Lower lobe of right lung (tissue), 2 donors: ENCODE measurements at regions not wholly inside any gene's neighbourhood (a gene's known extent, or its start where the extent isn't known, plus 50 kb on each side); places are given as distances from the start of the nearest gene placed in this dataset.

Experiments
- ATAC-seq, 2 donors: fragments of 200-7000 bp; cut with Tn5 transposase; one replicate each; pipeline ENCODE4 v1.9.1; 2020 to 2022; ENCODE audit warnings: mild to moderate bottlenecking in 2 of 2, moderate library complexity in 2 of 2
- DNase-seq: peaks from one replicate; pipeline ENCODE4 v3.0.0-alpha.2; 2020
- H3K27ac ChIP-seq: fragments of 200-600 bp; one replicate; pipeline ENCODE4 v1.8.0; 2022
- H3K27me3 ChIP-seq: fragments of 200-600 bp; one replicate; pipeline ENCODE4 v1.8.0; 2022; ENCODE audit warnings: low read depth
- H3K36me3 ChIP-seq: fragments of 200-600 bp; one replicate; pipeline ENCODE4 v1.8.0; 2022; ENCODE audit warnings: mild to moderate bottlenecking
- H3K4me1 ChIP-seq: fragments of 200-600 bp; one replicate; pipeline ENCODE4 v1.8.0; 2022
- H3K4me3 ChIP-seq: fragments of 200-600 bp; one replicate; pipeline ENCODE4 v1.8.0; 2022; ENCODE audit warnings: mild to moderate bottlenecking
- H3K9me3 ChIP-seq: fragments of 200-600 bp; one replicate; pipeline ENCODE4 v1.8.0; 2022
- intact Hi-C: fragments of 100-400 bp; cut with DNase I; formaldehyde crosslinking; loops from one replicate; pipeline ENCODE4 v1.11.0; 2022
- TF ChIP-seq, protein P1 (sequence below): fragments of 200-600 bp; IDR thresholded peaks from one replicate; pipeline ENCODE4 v1.8.0; 2022; ENCODE audit warnings: antibody characterized with exemption, mild to moderate bottlenecking
- donor health status: DM: no; HTN: yes; CAD: no; lungs with severe emphysema.

DNA sequence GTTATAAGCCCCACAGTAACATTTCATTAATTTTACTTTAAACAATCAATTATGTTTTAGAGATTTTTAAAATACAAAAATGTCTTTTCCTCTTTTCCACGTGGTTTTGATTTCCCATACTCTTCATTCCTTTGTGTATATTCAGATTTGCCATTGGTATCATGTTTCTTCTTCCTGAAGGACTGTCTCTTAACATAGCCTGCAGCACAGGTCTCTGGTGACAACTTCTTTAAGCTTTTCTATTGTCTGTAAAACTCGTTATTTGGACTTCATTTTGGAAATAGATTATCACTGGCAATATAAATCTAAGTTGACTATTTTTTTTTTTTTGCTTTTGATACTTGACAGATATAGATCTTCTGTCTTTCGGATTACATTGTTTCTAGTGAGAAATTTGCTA is 115.2 kb upstream of the KLHL29 start:
- H3K27me3 ChIP-seq: peaks cover 5% of the 10 kb centered on the region
- intact Hi-C loops: no loop called here
- H3K27ac ChIP-seq: no peak overlapping the region
- no peak overlapping the region for H3K4me3 ChIP-seq
- H3K36me3 ChIP-seq: no peaks in the 10 kb centered on the region
- no peak for DNase-seq
- ATAC-seq: no peak
- no peaks in the 10 kb centered on the region for H3K9me3 ChIP-seq
- TF ChIP-seq, protein P1, sequence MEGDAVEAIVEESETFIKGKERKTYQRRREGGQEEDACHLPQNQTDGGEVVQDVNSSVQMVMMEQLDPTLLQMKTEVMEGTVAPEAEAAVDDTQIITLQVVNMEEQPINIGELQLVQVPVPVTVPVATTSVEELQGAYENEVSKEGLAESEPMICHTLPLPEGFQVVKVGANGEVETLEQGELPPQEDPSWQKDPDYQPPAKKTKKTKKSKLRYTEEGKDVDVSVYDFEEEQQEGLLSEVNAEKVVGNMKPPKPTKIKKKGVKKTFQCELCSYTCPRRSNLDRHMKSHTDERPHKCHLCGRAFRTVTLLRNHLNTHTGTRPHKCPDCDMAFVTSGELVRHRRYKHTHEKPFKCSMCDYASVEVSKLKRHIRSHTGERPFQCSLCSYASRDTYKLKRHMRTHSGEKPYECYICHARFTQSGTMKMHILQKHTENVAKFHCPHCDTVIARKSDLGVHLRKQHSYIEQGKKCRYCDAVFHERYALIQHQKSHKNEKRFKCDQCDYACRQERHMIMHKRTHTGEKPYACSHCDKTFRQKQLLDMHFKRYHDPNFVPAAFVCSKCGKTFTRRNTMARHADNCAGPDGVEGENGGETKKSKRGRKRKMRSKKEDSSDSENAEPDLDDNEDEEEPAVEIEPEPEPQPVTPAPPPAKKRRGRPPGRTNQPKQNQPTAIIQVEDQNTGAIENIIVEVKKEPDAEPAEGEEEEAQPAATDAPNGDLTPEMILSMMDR: no peak
- no peaks in the 10 kb centered on the region for H3K4me1 ChIP-seq

- no peak for DNase-seq
- H3K27me3 ChIP-seq: peaks cover 5% of the 10 kb centered on the region
- intact Hi-C loops: no loop called here
- H3K36me3 ChIP-seq: no peaks in the 10 kb centered on the region
- no peak for ATAC-seq
- H3K9me3 ChIP-seq: no peaks in the 10 kb centered on the region
- no peaks in the 10 kb centered on the region for H3K4me1 ChIP-seq
- TF ChIP-seq, protein P1: no peak
- no peak overlapping the region for H3K27ac ChIP-seq
- H3K4me3 ChIP-seq: no peak overlapping the region
These were observed 114.2 kb upstream of the KLHL29 start for GRCh38 chr2:23270810-23271209.

GRCh38 chr2:23271230-23271629 is 113.7 kb upstream of the KLHL29 start:
- Histone ChIP-seq H3K4me1 (no peaks in the 10 kb centered on the region), H3K4me3 (no peak overlapping the region), H3K36me3 (no peaks in the 10 kb centered on the region), H3K27ac (no peak overlapping the region), H3K27me3 (peaks cover 5% of the 10 kb centered on the region), H3K9me3 (no peaks in the 10 kb centered on the region)
- TF ChIP-seq, protein P1: no peak
- DNase-seq (no peak), ATAC-seq (no peak)
- intact Hi-C loops: no loop called here

DNA sequence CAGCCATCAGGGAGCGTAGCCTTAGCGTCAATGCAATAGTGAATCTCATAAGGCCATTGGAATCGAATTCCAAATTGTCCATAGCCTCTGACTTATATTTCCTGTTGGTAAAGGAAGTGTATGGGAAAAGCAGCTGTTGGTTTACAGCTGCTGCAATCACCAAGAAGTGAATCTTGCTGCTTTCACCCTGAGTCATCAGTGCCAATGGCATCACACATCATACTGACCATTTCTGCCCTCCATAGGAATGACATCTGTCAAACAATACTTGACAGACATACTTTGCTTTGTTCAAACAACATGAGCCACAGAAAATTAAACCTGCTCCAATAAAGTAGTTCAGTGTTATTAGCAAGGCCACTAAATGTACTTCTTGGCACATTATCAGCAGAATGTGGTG is 111.2 kb upstream of the KLHL29 start:
- H3K4me1 ChIP-seq: no peaks in the 10 kb centered on the region
- DNase-seq (no peak), ATAC-seq (no peak)
- TF ChIP-seq, protein P1: no peak
- peaks cover 5% of the 10 kb centered on the region for H3K27me3 ChIP-seq
- no peak overlapping the region for H3K4me3 ChIP-seq
- no peak overlapping the region for H3K27ac ChIP-seq
- intact Hi-C loops: no loop called here
- H3K9me3 ChIP-seq: no peaks in the 10 kb centered on the region
- no peaks in the 10 kb centered on the region for H3K36me3 ChIP-seq

DNA sequence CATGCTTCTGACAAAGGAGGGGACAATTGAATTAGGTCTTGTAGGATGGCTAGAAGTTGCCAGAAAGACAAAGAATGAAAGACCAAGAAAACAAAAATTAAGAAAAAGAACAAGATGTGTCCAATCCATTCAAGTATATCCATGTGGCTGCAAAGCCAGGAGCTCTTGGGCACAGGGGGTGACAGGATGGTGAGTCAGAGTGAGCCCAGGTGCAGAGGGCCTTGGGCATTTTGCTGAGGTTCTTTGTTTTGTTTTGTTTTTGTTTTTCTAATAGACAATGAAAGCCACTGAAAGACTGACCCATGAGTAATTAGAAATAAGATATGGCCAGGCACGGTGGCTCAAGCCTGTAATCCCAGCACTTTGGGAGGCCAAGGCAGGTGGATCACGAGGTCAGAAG is 104.6 kb upstream of the KLHL29 start:
- H3K27ac ChIP-seq: no peak overlapping the region
- no peaks in the 10 kb centered on the region for H3K9me3 ChIP-seq
- ATAC-seq (no peak), DNase-seq (no peak)
- H3K4me3 ChIP-seq: no peak overlapping the region
- no peaks in the 10 kb centered on the region for H3K27me3 ChIP-seq
- intact Hi-C loops: no loop called here
- TF ChIP-seq, protein P1: no peak
- H3K4me1 ChIP-seq: no peaks in the 10 kb centered on the region
- no peaks in the 10 kb centered on the region for H3K36me3 ChIP-seq

DNA sequence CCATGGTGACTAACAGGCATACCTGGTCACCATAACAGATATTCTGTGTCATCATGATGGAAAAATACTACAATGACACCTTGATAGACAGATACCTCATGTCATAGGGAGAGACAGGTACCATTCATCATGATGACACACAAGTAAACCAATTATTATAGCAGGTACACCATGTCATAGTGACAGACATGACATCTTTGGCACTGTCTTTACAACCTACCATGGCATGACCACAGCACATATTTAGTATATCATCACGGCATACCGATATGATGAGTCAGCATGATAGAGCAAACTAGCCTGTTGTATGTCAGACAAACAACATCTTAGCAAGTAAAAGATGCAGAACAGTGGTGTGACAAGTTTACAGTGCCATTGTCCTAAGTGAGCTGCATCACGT is 101.3 kb upstream of the KLHL29 start:
- Histone ChIP-seq H3K9me3 (no peaks in the 10 kb centered on the region), H3K27ac (no peak overlapping the region), H3K27me3 (no peaks in the 10 kb centered on the region), H3K4me3 (no peak overlapping the region), H3K4me1 (peaks cover 12% of the 10 kb centered on the region), H3K36me3 (no peaks in the 10 kb centered on the region)
- TF ChIP-seq, protein P1: no peak
- DNase-seq (no peak), ATAC-seq (no peak)
- intact Hi-C loops: no loop called here
